ENCODE measurements at regions not wholly inside any gene's neighbourhood (a gene's known extent, or its start where the extent isn't known, plus 50 kb on each side); places are given as distances from the start of the nearest gene placed in this dataset.

GRCh38 chr2:7860693-7861092 lies 821.2 kb upstream of the ID2 start:
- DNase-seq (ENCODE audit: extremely low spot score, unreplicated experiment), result no peak
- peaks cover 5% of the 10 kb centered on the region for H3K9me3 Mint-ChIP-seq
- H3K27me3 Mint-ChIP-seq, result peaks cover 3% of the 10 kb centered on the region
- no peaks in the 10 kb centered on the region for H3K36me3 Mint-ChIP-seq
- no peak for TF ChIP-seq CTCF (conservative IDR thresholded peaks at IDR 0.05)
- no peak overlapping the region for H3K27ac Mint-ChIP-seq
- H3K4me3 Mint-ChIP-seq, result no peak overlapping the region
- peaks cover 10% of the 10 kb centered on the region for H3K4me1 Mint-ChIP-seq (ENCODE audit: unreplicated experiment)

- Mint-ChIP-seq H3K27me3 (peaks cover 3% of the 10 kb centered on the region), H3K27ac (no peak overlapping the region), H3K4me1 (ENCODE audit: unreplicated experiment) (peaks cover 10% of the 10 kb centered on the region), H3K36me3 (no peaks in the 10 kb centered on the region), H3K9me3 (peaks cover 5% of the 10 kb centered on the region), H3K4me3 (no peak overlapping the region)
- DNase-seq (ENCODE audit: extremely low spot score, unreplicated experiment), result no peak
- TF ChIP-seq CTCF (conservative IDR thresholded peaks at IDR 0.05), result no peak
Observed at GRCh38 chr2:7861910-7862702, 819.8 kb upstream of the ID2 start.

GRCh38 chr2:7866104-7866503 lies 815.8 kb upstream of the ID2 start:
- DNase-seq (ENCODE audit: extremely low spot score, unreplicated experiment), result no peak
- Mint-ChIP-seq H3K4me3 (no peak overlapping the region), H3K9me3 (no peaks in the 10 kb centered on the region), H3K27me3 (peaks cover 10% of the 10 kb centered on the region), H3K27ac (no peak overlapping the region), H3K4me1 (ENCODE audit: unreplicated experiment) (peaks cover 5% of the 10 kb centered on the region), H3K36me3 (no peaks in the 10 kb centered on the region)
- no peak for TF ChIP-seq CTCF (conservative IDR thresholded peaks at IDR 0.05)

GRCh38 chr2:7866825-7867224 lies 815.0 kb upstream of the ID2 start:
- Mint-ChIP-seq H3K4me1 (ENCODE audit: unreplicated experiment) (peaks cover 4% of the 10 kb centered on the region), H3K27ac (no peak overlapping the region), H3K9me3 (no peaks in the 10 kb centered on the region), H3K27me3 (peaks cover 11% of the 10 kb centered on the region), H3K4me3 (no peak overlapping the region), H3K36me3 (no peaks in the 10 kb centered on the region)
- TF ChIP-seq CTCF (conservative IDR thresholded peaks at IDR 0.05), result no peak
- no peak for DNase-seq (ENCODE audit: extremely low spot score, unreplicated experiment)

- peaks cover 11% of the 10 kb centered on the region for H3K27me3 Mint-ChIP-seq
- no peaks in the 10 kb centered on the region for H3K9me3 Mint-ChIP-seq
- no peak overlapping the region for H3K27ac Mint-ChIP-seq
Observed at GRCh38 chr2:7867867-7868266, 814.0 kb upstream of the ID2 start.

More at GRCh38 chr2:7867867-7868266, 814.0 kb upstream of the ID2 start:
- H3K36me3 Mint-ChIP-seq, result no peaks in the 10 kb centered on the region
- no peak for TF ChIP-seq CTCF (conservative IDR thresholded peaks at IDR 0.05)
- DNase-seq (ENCODE audit: extremely low spot score, unreplicated experiment), result no peak
- no peak overlapping the region for H3K4me3 Mint-ChIP-seq
- no peaks in the 10 kb centered on the region for H3K4me1 Mint-ChIP-seq (ENCODE audit: unreplicated experiment)

Data from type B pancreatic cell (in vitro differentiated cells).